DMS153 treated with DMSO at 0.1 percent for 48 hours (cell line): ENCODE measurements at regions not wholly inside any gene's neighbourhood (a gene's known extent, or its start where the extent isn't known, plus 50 kb on each side); places are given as distances from the start of the nearest gene placed in this dataset.

Source experiments
- DNase-seq: peaks from one replicate; lab custom pipeline; 2025; ENCODE audit not compliant: unreplicated experiment; lab: John Stamatoyannopoulos, UW

- peak; percentile 86 for DNase-seq
Observed at GRCh38 chr5:30607301-30607894, 586.1 kb upstream of the CDH6 start.

- peak; percentile 82 for DNase-seq
Observed at GRCh38 chr5:30605693-30606268, 587.7 kb upstream of the CDH6 start.

- DNase-seq: peak; percentile 36
Observed at GRCh38 chr5:30604648-30605262, 588.7 kb upstream of the CDH6 start.

GRCh38 chr5:30600892-30601291 is 592.6 kb upstream of the CDH6 start:
- peak; percentile 87 for DNase-seq

GRCh38 chr5:30596495-30597064 is 596.9 kb upstream of the CDH6 start:
- no peak for DNase-seq

GRCh38 chr5:30594331-30594730 is 599.2 kb upstream of the CDH6 start:
- no peak for DNase-seq

GRCh38 chr5:30592833-30593232 is 600.7 kb upstream of the CDH6 start:
- no peak for DNase-seq

GRCh38 chr5:30581198-30581935 is 612.1 kb upstream of the CDH6 start:
- no peak for DNase-seq

- no peak for DNase-seq
Observed at GRCh38 chr5:30574761-30575160, 618.7 kb upstream of the CDH6 start.

GRCh38 chr5:30572279-30572678 is 621.2 kb upstream of the CDH6 start:
- no peak for DNase-seq

- DNase-seq: no peak
Observed at GRCh38 chr5:30561771-30562170, 631.7 kb upstream of the CDH6 start.

- no peak for DNase-seq
Observed at GRCh38 chr5:30551618-30552017, 641.9 kb upstream of the CDH6 start.

- DNase-seq: no peak
Observed at GRCh38 chr5:30548580-30549305, 644.7 kb upstream of the CDH6 start.

GRCh38 chr5:30540150-30540549 is 653.3 kb upstream of the CDH6 start:
- no peak for DNase-seq

- no peak for DNase-seq
Observed at GRCh38 chr5:30539004-30539634, 654.4 kb upstream of the CDH6 start.

- DNase-seq: no peak
Observed at GRCh38 chr5:30525353-30525752, 668.1 kb upstream of the CDH6 start.

GRCh38 chr5:30524428-30524827 is 669.1 kb upstream of the CDH6 start:
- no peak for DNase-seq

- no peak for DNase-seq
Observed at GRCh38 chr5:30523061-30523460, 670.4 kb upstream of the CDH6 start.

GRCh38 chr5:30505014-30505886 is 688.2 kb upstream of the CDH6 start:
- DNase-seq: peak; percentile 26

- no peak for DNase-seq
Observed at GRCh38 chr5:30502277-30502676, 691.2 kb upstream of the CDH6 start.
